Natural killer cell treated with Interleukin-12 subunit alpha and Interleukin-12 subunit beta and Interleukin-15 and Interleukin-18, amount 100 ng/mL, for 72 hours (primary cell): ENCODE measurements at regions not wholly inside any gene's neighbourhood (a gene's known extent, or its start where the extent isn't known, plus 50 kb on each side); places are given as distances from the start of the nearest gene placed in this dataset.
"Not testable (repeated sequence)": the region's sequence is repeated elsewhere in the genome, so short reads cannot be mapped to it uniquely, and the experiment has no call there.

Source experiments
- ATAC-seq, 2 donors: fragments of 150-1000 bp; cut with Tn5 transposase in 1 of 2; sonication (Bioruptor Pico), chemical (Tn5 transposase) in 1 of 2; 2 replicates each; pipeline ENCODE4 v1.10.0; 2021
- DNase-seq: peaks from one replicate; pipeline ENCODE4 v3.0.0; 2022; ENCODE audit warnings: low spot score
- H3K27ac Mint-ChIP-seq, 2 donors: 1 replicate in 1 of 2; 2 replicates in 1 of 2; pipeline ENCODE4 v1.8.0; 2022; ENCODE audit warnings: mixed read lengths in 2 of 2, mild to moderate bottlenecking in 1 of 2, moderate library complexity in 1 of 2
- H3K27me3 Mint-ChIP-seq, 2 donors: 1 replicate in 1 of 2; 2 replicates in 1 of 2; pipeline ENCODE4 v1.8.0; 2022; ENCODE audit warnings: mixed read lengths in 2 of 2
- H3K36me3 Mint-ChIP-seq: one replicate; pipeline ENCODE4 v1.8.0; 2022; ENCODE audit warnings: mixed read lengths
- H3K4me1 Mint-ChIP-seq, 2 donors: 1 replicate in 1 of 2; 2 replicates in 1 of 2; pipeline ENCODE4 v1.8.0; 2022; ENCODE audit warnings: low read depth in 2 of 2, mixed read lengths in 2 of 2, mild to moderate bottlenecking in 1 of 2
- H3K4me3 Mint-ChIP-seq: one replicate; pipeline ENCODE4 v1.8.0; 2022; ENCODE audit warnings: mixed read lengths
- H3K9me3 Mint-ChIP-seq: 2 replicates; pipeline ENCODE4 v1.8.0; 2022; ENCODE audit warnings: mixed read lengths

DNA sequence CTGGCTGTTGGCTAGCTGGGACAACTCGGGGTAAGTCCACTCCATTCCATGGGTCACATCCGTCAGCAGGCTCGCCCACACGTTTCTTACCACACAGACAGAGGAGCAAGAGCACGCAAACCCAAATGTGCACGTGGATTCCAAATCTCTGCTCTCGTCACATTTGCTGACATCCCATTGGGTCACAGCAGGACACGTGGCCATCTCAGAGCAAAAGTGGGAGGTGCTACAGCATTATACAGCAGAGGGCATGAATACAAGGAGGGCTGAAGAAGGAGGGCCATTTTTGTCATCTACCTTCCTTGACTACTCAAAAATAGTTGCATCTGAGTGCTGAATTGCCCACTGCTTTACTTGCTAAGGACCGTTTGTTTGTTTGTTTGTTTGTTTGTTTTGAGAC lies 84.7 kb downstream of the RBBP6 start:
- no peak overlapping the region for H3K27ac Mint-ChIP-seq
- no peak for ATAC-seq
- no peaks in the 10 kb centered on the region for H3K4me1 Mint-ChIP-seq
- no peak for DNase-seq
- peaks cover 6 to 13% of the 10 kb centered on the region in 2 donors for H3K27me3 Mint-ChIP-seq
- no peaks in the 10 kb centered on the region for H3K36me3 Mint-ChIP-seq
- no peak overlapping the region for H3K4me3 Mint-ChIP-seq
- no peaks in the 10 kb centered on the region for H3K9me3 Mint-ChIP-seq

DNA sequence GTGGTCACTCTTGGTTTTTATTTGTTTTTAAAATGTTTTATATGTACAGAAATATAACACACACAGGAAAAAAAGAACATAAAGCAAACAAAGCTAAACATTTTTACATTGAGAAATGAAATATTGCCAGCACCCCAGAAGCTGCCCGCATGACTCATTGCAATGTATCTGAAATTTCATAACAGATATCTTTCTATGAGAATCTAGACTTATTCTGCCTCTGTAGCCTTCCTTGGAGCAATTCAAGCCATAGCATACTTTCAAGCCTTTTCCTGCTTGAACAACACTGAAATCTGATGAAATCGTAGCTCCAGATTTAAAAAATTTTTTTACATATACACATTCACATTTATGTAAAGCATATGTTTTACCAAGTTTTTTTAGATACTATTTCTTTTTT lies 86.9 kb downstream of the RBBP6 start:
- DNase-seq (no peak), ATAC-seq (no peak)
- H3K36me3 Mint-ChIP-seq = no peaks in the 10 kb centered on the region
- H3K9me3 Mint-ChIP-seq = no peaks in the 10 kb centered on the region
- H3K27me3 Mint-ChIP-seq = peaks cover 11 to 12% of the 10 kb centered on the region in 2 donors
- H3K4me1 Mint-ChIP-seq = no peaks in the 10 kb centered on the region
- no peak overlapping the region for H3K4me3 Mint-ChIP-seq
- H3K27ac Mint-ChIP-seq = no peak overlapping the region

GRCh38 chr16:24634919-24635318 lies 94.5 kb upstream of the TNRC6A start:
- Mint-ChIP-seq H3K4me1 (no peaks in the 10 kb centered on the region), H3K36me3 (no peaks in the 10 kb centered on the region), H3K27me3 (peaks cover 19 to 23% of the 10 kb centered on the region in 2 donors), H3K27ac (no peak overlapping the region), H3K9me3 (no peaks in the 10 kb centered on the region), H3K4me3 (no peak overlapping the region)
- DNase-seq (no peak), ATAC-seq (no peak)

DNA sequence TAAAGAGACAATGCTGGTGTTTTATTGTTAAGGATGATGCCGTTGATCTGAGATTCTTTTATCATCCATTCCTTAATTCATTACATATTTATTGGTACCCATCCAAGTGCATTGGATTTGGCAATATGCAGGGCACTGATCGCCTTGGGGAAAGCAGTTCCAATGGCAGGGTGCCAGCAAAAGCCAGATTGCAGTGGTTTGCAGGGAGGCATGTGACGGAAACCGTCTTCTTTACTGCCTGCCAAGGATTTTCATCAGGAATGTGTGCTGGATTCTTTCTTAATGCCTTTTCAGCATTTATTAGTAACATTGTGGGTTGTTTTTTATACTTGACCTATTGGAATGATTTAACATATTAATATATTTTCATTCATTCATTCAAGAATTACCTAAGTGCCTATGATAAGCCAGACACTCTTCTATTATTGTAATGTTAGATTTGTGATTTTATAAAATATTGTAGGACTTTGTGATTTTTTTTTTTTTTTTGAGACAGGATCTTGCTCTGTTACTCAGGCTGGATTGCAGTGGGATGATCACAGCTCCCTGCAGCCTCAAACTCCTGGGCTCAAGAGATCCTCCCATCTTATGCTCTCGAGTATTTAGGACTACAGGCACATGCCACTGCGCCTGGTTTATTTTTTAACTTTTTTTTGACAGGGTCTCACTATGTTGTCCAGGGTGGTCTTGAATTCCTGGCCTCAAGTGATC lies 93.4 kb upstream of the TNRC6A start:
- Mint-ChIP-seq H3K27me3 (peaks cover 12 to 16% of the 10 kb centered on the region in 2 donors), H3K36me3 (no peaks in the 10 kb centered on the region), H3K4me1 (no peaks in the 10 kb centered on the region), H3K27ac (no peak overlapping the region), H3K4me3 (no peak overlapping the region), H3K9me3 (no peaks in the 10 kb centered on the region)
- ATAC-seq (no peak), DNase-seq (no peak)

DNA sequence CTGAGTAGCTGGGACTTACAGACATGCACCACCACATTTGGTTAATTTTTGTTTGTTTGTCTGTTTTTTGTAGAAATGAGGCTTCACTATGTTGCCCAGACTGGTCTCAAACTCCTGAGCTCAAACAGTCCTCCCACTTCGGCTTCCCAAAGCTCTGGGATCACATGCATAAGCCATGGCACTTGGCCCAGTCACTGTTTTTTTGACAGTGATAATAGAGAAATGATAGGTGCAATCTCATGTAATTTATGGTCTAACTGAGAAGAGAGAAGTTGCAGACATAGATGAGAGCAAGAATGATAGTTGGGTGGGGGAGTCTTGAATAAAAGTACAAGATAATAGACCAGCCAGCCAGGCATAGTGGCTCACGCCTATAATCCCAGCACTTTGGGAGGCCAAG lies 89.7 kb upstream of the TNRC6A start:
- peaks cover 14 to 22% of the 10 kb centered on the region in 2 donors for H3K27me3 Mint-ChIP-seq
- H3K36me3 Mint-ChIP-seq = no peaks in the 10 kb centered on the region
- H3K27ac Mint-ChIP-seq = no peak overlapping the region
- no peak for ATAC-seq
- no peak overlapping the region for H3K4me3 Mint-ChIP-seq
- no peaks in the 10 kb centered on the region for H3K4me1 Mint-ChIP-seq
- no peaks in the 10 kb centered on the region for H3K9me3 Mint-ChIP-seq
- no peak for DNase-seq

- no peaks in the 10 kb centered on the region for H3K9me3 Mint-ChIP-seq
- DNase-seq (no peak), ATAC-seq (no peak)
- peaks cover 8 to 14% of the 10 kb centered on the region in 2 donors for H3K27me3 Mint-ChIP-seq
- no peak overlapping the region for H3K4me3 Mint-ChIP-seq
- no peaks in the 10 kb centered on the region for H3K4me1 Mint-ChIP-seq
- H3K27ac Mint-ChIP-seq = no peak overlapping the region
- H3K36me3 Mint-ChIP-seq = no peaks in the 10 kb centered on the region
These were observed 86.0 kb upstream of the TNRC6A start for GRCh38 chr16:24643489-24643888.

DNA sequence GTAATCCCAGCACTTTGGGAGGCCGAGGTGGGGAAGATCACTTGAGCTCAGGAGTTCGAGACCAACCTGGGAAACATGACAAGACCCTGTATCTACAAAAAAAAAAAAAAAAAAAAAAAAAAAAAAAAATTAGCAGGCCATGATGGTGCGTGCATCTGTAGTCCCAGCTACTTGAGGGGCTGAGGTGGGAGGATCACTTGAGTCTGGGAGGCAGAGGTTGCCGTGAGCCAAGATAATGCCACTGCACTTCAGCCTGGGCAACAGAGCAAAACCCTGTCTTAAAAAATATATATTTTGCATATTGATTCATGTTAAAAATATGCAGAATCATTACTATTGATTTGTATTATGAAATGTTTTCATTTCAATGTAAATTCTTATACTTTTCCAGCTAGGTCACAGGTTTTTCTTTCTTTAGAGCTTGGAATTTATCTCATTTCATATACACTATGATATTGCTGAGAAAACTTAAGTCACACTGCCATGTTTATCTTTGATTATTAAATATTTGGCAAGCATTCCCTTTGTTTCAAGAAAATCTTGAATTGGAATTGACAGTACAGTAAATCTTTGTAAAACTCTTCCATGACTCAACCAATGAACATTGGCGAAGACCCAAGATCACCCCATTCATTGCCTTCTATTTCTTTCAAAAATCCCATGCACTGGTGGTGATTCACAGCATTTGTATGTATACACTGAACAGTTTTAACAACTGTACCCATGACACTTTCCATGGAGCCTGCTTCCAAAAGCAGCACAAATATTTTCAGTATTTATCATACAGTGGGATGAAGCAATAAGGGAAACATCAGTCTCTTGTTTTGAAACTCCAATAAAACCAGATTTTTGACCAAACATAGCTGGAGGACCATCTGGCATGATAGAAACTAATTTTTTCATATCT lies 83.5 kb upstream of the TNRC6A start:
- no peak for ATAC-seq
- no peak for DNase-seq
- Mint-ChIP-seq H3K36me3 (no peaks in the 10 kb centered on the region), H3K4me3 (no peak overlapping the region), H3K27ac (no peak overlapping the region), H3K27me3 (peaks cover 6 to 10% of the 10 kb centered on the region in 2 donors), H3K4me1 (no peaks in the 10 kb centered on the region), H3K9me3 (no peaks in the 10 kb centered on the region)

GRCh38 chr16:24646646-24646995 lies 82.8 kb upstream of the TNRC6A start:
- ATAC-seq (no peak), DNase-seq (no peak)
- Mint-ChIP-seq H3K4me3 (no peak overlapping the region), H3K9me3 (no peaks in the 10 kb centered on the region), H3K36me3 (no peaks in the 10 kb centered on the region), H3K27ac (no peak overlapping the region), H3K4me1 (no peaks in the 10 kb centered on the region), H3K27me3 (peaks cover 0 to 7% of the 10 kb centered on the region in 2 donors)

DNA sequence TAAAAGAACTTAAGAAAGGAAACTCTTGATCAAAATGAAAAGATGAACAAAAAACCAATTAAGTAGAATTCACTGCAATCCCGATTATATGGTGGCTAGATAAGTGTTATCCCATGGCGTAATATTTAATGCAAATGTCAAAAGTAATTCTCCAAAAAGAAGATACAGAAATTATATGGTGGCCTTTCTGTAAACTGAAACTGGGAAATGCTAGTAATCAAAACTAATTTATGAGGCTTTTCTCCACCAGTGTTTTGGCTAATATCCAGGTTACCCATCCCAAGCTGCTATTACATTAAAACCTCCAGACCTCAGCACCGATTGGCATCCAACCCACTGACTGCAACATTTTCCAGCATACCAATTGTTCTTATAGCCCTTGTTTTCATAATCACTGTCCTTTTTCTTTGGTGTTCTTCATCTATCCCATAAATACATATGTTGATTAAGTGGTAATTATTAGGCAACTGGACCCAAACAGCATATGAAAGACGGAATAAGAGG lies 77.2 kb upstream of the TNRC6A start:
- Mint-ChIP-seq H3K4me3 (no peak overlapping the region), H3K27ac (no peak overlapping the region), H3K4me1 (no peaks in the 10 kb centered on the region), H3K9me3 (no peaks in the 10 kb centered on the region), H3K36me3 (no peaks in the 10 kb centered on the region), H3K27me3 (peaks cover 4 to 10% of the 10 kb centered on the region in 2 donors)
- no peak for DNase-seq
- no peak for ATAC-seq

- H3K27me3 Mint-ChIP-seq = peaks cover 4 to 10% of the 10 kb centered on the region in 2 donors
- H3K27ac Mint-ChIP-seq = no peak overlapping the region
- no peaks in the 10 kb centered on the region for H3K4me1 Mint-ChIP-seq
These were observed 76.6 kb upstream of the TNRC6A start for GRCh38 chr16:24652803-24653202.

DNA sequence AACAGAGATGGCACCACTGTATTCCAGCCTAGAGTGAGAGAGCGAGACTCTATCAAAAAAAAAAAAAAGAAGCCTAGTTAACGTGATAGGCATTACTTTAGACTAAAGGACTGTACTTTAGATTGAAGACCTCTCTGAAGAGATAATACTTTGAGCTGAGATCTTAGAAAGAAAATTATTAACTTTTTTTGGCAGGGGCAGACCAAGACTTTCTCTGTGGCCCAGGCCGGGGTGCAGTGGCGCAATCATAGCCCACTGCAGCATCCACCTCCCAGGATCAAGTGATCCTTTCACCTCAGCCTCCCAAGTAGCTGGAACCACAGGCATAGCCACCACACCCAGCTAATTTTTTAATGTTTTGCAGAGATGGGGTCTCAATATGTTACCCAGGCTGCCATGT lies 75.7 kb upstream of the TNRC6A start:
- no peak overlapping the region for H3K27ac Mint-ChIP-seq
- no peaks in the 10 kb centered on the region for H3K9me3 Mint-ChIP-seq
- no peaks in the 10 kb centered on the region for H3K36me3 Mint-ChIP-seq
- H3K4me1 Mint-ChIP-seq = no peaks in the 10 kb centered on the region
- H3K4me3 Mint-ChIP-seq = no peak overlapping the region
- no peak for ATAC-seq
- H3K27me3 Mint-ChIP-seq = peaks cover 4 to 10% of the 10 kb centered on the region in 2 donors
- no peak for DNase-seq

More at GRCh38 chr16:24652803-24653202, 76.6 kb upstream of the TNRC6A start:
- DNase-seq (no peak), ATAC-seq (no peak)
- Mint-ChIP-seq H3K9me3 (no peaks in the 10 kb centered on the region), H3K4me3 (no peak overlapping the region), H3K36me3 (no peaks in the 10 kb centered on the region)

DNA sequence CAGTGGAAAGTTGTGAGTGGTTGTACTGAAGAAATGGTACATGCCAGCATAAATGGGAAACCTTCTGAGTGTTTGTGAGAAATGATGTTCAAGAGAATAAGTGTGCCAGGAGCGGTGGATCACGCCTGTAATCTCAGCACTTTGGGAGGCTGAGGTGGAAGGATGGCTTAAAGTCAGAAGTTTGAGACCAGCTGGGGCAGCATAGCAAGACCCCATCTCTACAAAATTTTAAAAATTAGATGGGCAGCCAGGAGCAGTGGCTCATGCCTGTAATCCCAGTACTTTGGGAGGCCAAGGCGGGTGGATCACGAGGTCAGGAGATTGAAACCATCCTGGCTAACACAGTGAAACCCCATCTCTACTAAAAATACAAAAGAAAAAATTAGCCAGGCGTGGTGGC lies 63.5 kb upstream of the TNRC6A start:
- H3K36me3 Mint-ChIP-seq, H3K27ac Mint-ChIP-seq, ATAC-seq, DNase-seq, H3K4me3 Mint-ChIP-seq, H3K9me3 Mint-ChIP-seq, H3K4me1 Mint-ChIP-seq: not testable (repeated sequence)
- H3K27me3 Mint-ChIP-seq = peaks cover 6 to 22% of the 10 kb centered on the region in 2 donors

- Mint-ChIP-seq H3K36me3 (no peaks in the 10 kb centered on the region), H3K27ac (no peak overlapping the region), H3K9me3 (no peaks in the 10 kb centered on the region), H3K4me3 (no peak overlapping the region), H3K4me1 (peaks cover 0 to 8% of the 10 kb centered on the region in 2 donors), H3K27me3 (peaks cover 15 to 24% of the 10 kb centered on the region in 2 donors)
- no peak for DNase-seq
- no peak for ATAC-seq
These were observed 62.1 kb upstream of the TNRC6A start for GRCh38 chr16:24667244-24667764.
